ENCODE measurements at regions not wholly inside any gene's neighbourhood (a gene's known extent, or its start where the extent isn't known, plus 50 kb on each side); places are given as distances from the start of the nearest gene placed in this dataset.
"Not testable (repeated sequence)": the region's sequence is repeated elsewhere in the genome, so short reads cannot be mapped to it uniquely, and the experiment has no call there.

- Histone ChIP-seq H3K9me3 (ENCODE audit: control insufficient read depth, low read length) (no peaks in the 10 kb centered on the region), H3K36me3 (ENCODE audit: control insufficient read depth, insufficient read depth, low read length) (no peaks in the 10 kb centered on the region), H3K4me1 (ENCODE audit: control insufficient read depth, insufficient read depth, low read length) (peaks cover 6% of the 10 kb centered on the region), H3K4me3 (ENCODE audit: insufficient read depth, low read depth, low read length) (no peak overlapping the region), H3K27me3 (ENCODE audit: control insufficient read depth, insufficient read depth, low read length, poor library complexity, severe bottlenecking) (no peaks in the 10 kb centered on the region), H3K27ac (ENCODE audit: insufficient read depth, low read depth, low read length, poor library complexity, severe bottlenecking) (no peak overlapping the region)
- WGBS, 2 experiments = 95 to 97% methylated on average over 7 of the region's 7 CpGs
Measured at GRCh38 chr13:112174476-112175110, 107.6 kb downstream of the SOX1 start.

GRCh38 chr13:112175162-112176075 lies 108.5 kb downstream of the SOX1 start:
- H3K27me3 ChIP-seq (ENCODE audit: control insufficient read depth, insufficient read depth, low read length, poor library complexity, severe bottlenecking) = no peaks in the 10 kb centered on the region
- H3K4me1 ChIP-seq (ENCODE audit: control insufficient read depth, insufficient read depth, low read length) = peaks cover 6% of the 10 kb centered on the region
- no peak overlapping the region for H3K4me3 ChIP-seq (ENCODE audit: insufficient read depth, low read depth, low read length)
- H3K36me3 ChIP-seq (ENCODE audit: control insufficient read depth, insufficient read depth, low read length) = no peaks in the 10 kb centered on the region
- no peak overlapping the region for H3K27ac ChIP-seq (ENCODE audit: insufficient read depth, low read depth, low read length, poor library complexity, severe bottlenecking)
- no peaks in the 10 kb centered on the region for H3K9me3 ChIP-seq (ENCODE audit: control insufficient read depth, low read length)
- 92% methylated on average over 25 of the region's 25 CpGs for WGBS, 2 experiments

- not testable (repeated sequence) for H3K27me3 ChIP-seq (ENCODE audit: control insufficient read depth, insufficient read depth, low read length, poor library complexity, severe bottlenecking); H3K27ac ChIP-seq (ENCODE audit: insufficient read depth, low read depth, low read length, poor library complexity, severe bottlenecking); H3K9me3 ChIP-seq (ENCODE audit: control insufficient read depth, low read length); H3K4me3 ChIP-seq (ENCODE audit: insufficient read depth, low read depth, low read length); H3K4me1 ChIP-seq (ENCODE audit: control insufficient read depth, insufficient read depth, low read length); H3K36me3 ChIP-seq (ENCODE audit: control insufficient read depth, insufficient read depth, low read length)
- WGBS, 2 experiments = 95% methylated on average over 34 of the region's 34 CpGs
Measured at GRCh38 chr13:112176141-112177119, 109.5 kb downstream of the SOX1 start.

- Histone ChIP-seq H3K4me1 (ENCODE audit: control insufficient read depth, insufficient read depth, low read length) (peaks cover 2% of the 10 kb centered on the region), H3K27ac (ENCODE audit: insufficient read depth, low read depth, low read length, poor library complexity, severe bottlenecking) (no peak overlapping the region), H3K9me3 (ENCODE audit: control insufficient read depth, low read length) (no peaks in the 10 kb centered on the region), H3K4me3 (ENCODE audit: insufficient read depth, low read depth, low read length) (no peak overlapping the region), H3K36me3 (ENCODE audit: control insufficient read depth, insufficient read depth, low read length) (no peaks in the 10 kb centered on the region), H3K27me3 (ENCODE audit: control insufficient read depth, insufficient read depth, low read length, poor library complexity, severe bottlenecking) (no peaks in the 10 kb centered on the region)
- WGBS, 2 experiments = 93 to 96% methylated on average over 12 of the region's 12 CpGs
Measured at GRCh38 chr13:112177450-112178288, 110.7 kb downstream of the SOX1 start.

GRCh38 chr13:112178769-112179168 lies 111.8 kb downstream of the SOX1 start:
- WGBS, 2 experiments = 95% methylated on average over 5 of the region's 5 CpGs
- H3K9me3 ChIP-seq (ENCODE audit: control insufficient read depth, low read length) = no peaks in the 10 kb centered on the region

GRCh38 chr13:112179421-112179820 lies 112.5 kb downstream of the SOX1 start:
- no peak overlapping the region for H3K4me3 ChIP-seq (ENCODE audit: insufficient read depth, low read depth, low read length)
- WGBS, 2 experiments = 96% methylated on average over 9 of the region's 9 CpGs

More at GRCh38 chr13:112178769-112179168, 111.8 kb downstream of the SOX1 start:
- Histone ChIP-seq H3K27ac (ENCODE audit: insufficient read depth, low read depth, low read length, poor library complexity, severe bottlenecking) (no peak overlapping the region), H3K4me1 (ENCODE audit: control insufficient read depth, insufficient read depth, low read length) (no peaks in the 10 kb centered on the region), H3K4me3 (ENCODE audit: insufficient read depth, low read depth, low read length) (no peak overlapping the region), H3K36me3 (ENCODE audit: control insufficient read depth, insufficient read depth, low read length) (no peaks in the 10 kb centered on the region), H3K27me3 (ENCODE audit: control insufficient read depth, insufficient read depth, low read length, poor library complexity, severe bottlenecking) (no peaks in the 10 kb centered on the region)

GRCh38 chr13:112179995-112180394 lies 113.0 kb downstream of the SOX1 start:
- no peaks in the 10 kb centered on the region for H3K4me1 ChIP-seq (ENCODE audit: control insufficient read depth, insufficient read depth, low read length)
- no peaks in the 10 kb centered on the region for H3K9me3 ChIP-seq (ENCODE audit: control insufficient read depth, low read length)
- no peaks in the 10 kb centered on the region for H3K36me3 ChIP-seq (ENCODE audit: control insufficient read depth, insufficient read depth, low read length)
- H3K4me3 ChIP-seq (ENCODE audit: insufficient read depth, low read depth, low read length) = no peak overlapping the region
- H3K27ac ChIP-seq (ENCODE audit: insufficient read depth, low read depth, low read length, poor library complexity, severe bottlenecking) = no peak overlapping the region
- no peaks in the 10 kb centered on the region for H3K27me3 ChIP-seq (ENCODE audit: control insufficient read depth, insufficient read depth, low read length, poor library complexity, severe bottlenecking)
- whole genome bisulfite sequencing, 2 experiments = 96% methylated on average over 12 of the region's 12 CpGs

More at GRCh38 chr13:112179421-112179820, 112.5 kb downstream of the SOX1 start:
- no peaks in the 10 kb centered on the region for H3K9me3 ChIP-seq (ENCODE audit: control insufficient read depth, low read length)
- H3K27ac ChIP-seq (ENCODE audit: insufficient read depth, low read depth, low read length, poor library complexity, severe bottlenecking) = no peak overlapping the region
- H3K4me1 ChIP-seq (ENCODE audit: control insufficient read depth, insufficient read depth, low read length) = no peaks in the 10 kb centered on the region
- no peaks in the 10 kb centered on the region for H3K27me3 ChIP-seq (ENCODE audit: control insufficient read depth, insufficient read depth, low read length, poor library complexity, severe bottlenecking)
- H3K36me3 ChIP-seq (ENCODE audit: control insufficient read depth, insufficient read depth, low read length) = no peaks in the 10 kb centered on the region

GRCh38 chr13:112181336-112182067 lies 114.6 kb downstream of the SOX1 start:
- H3K4me1 ChIP-seq (ENCODE audit: control insufficient read depth, insufficient read depth, low read length) = no peaks in the 10 kb centered on the region

GRCh38 chr13:112182251-112182650 lies 115.3 kb downstream of the SOX1 start:
- Histone ChIP-seq H3K4me1 (ENCODE audit: control insufficient read depth, insufficient read depth, low read length) (no peaks in the 10 kb centered on the region), H3K27me3 (ENCODE audit: control insufficient read depth, insufficient read depth, low read length, poor library complexity, severe bottlenecking) (no peaks in the 10 kb centered on the region), H3K4me3 (ENCODE audit: insufficient read depth, low read depth, low read length) (no peak overlapping the region), H3K27ac (ENCODE audit: insufficient read depth, low read depth, low read length, poor library complexity, severe bottlenecking) (no peak overlapping the region), H3K9me3 (ENCODE audit: control insufficient read depth, low read length) (peaks cover 2% of the 10 kb centered on the region), H3K36me3 (ENCODE audit: control insufficient read depth, insufficient read depth, low read length) (no peaks in the 10 kb centered on the region)
- WGBS, 2 experiments = 89 to 91% methylated on average over 11 of the region's 11 CpGs

More at GRCh38 chr13:112181336-112182067, 114.6 kb downstream of the SOX1 start:
- H3K4me3 ChIP-seq (ENCODE audit: insufficient read depth, low read depth, low read length) = no peak overlapping the region
- H3K27ac ChIP-seq (ENCODE audit: insufficient read depth, low read depth, low read length, poor library complexity, severe bottlenecking) = no peak overlapping the region
- 89 to 92% methylated on average over 13 of the region's 13 CpGs for WGBS, 2 experiments
- H3K36me3 ChIP-seq (ENCODE audit: control insufficient read depth, insufficient read depth, low read length) = no peaks in the 10 kb centered on the region
- no peaks in the 10 kb centered on the region for H3K27me3 ChIP-seq (ENCODE audit: control insufficient read depth, insufficient read depth, low read length, poor library complexity, severe bottlenecking)
- no peaks in the 10 kb centered on the region for H3K9me3 ChIP-seq (ENCODE audit: control insufficient read depth, low read length)

Data from ectodermal cell (in vitro differentiated cells).